Esophagus muscularis mucosa (tissue), 3 donors: ENCODE measurements at regions not wholly inside any gene's neighbourhood (a gene's known extent, or its start where the extent isn't known, plus 50 kb on each side); places are given as distances from the start of the nearest gene placed in this dataset.

ENCODE experiments used
- CTCF ChIP-seq, 3 experiments: fragments of 200-600 bp in 2 of 3; fragments of 450-650 bp in 1 of 3; sonication (generic) in 2 of 3; IDR thresholded peaks; one replicate each; pipeline ENCODE4 v1.5.1; 2017 to 2019; ENCODE audit warnings: antibody characterized with exemption in 3 of 3, mild to moderate bottlenecking in 2 of 3, moderate library complexity in 1 of 3
- POLR2AphosphoS5 ChIP-seq, 2 donors: sonication (generic); formaldehyde crosslinking; IDR thresholded peaks; one replicate each; pipeline ENCODE4 v1.6.1; 2017; ENCODE audit warnings: antibody characterized with exemption in 2 of 2

GRCh38 chr7:45501791-45502190 lies 72.4 kb upstream of the ADCY1 start:
- no peak for TF ChIP-seq CTCF (IDR thresholded peaks at IDR 0.05)
- no peak for TF ChIP-seq POLR2AphosphoS5 (IDR thresholded peaks at IDR 0.05)
